ENCODE measurements at regions not wholly inside any gene's neighbourhood (a gene's known extent, or its start where the extent isn't known, plus 50 kb on each side); places are given as distances from the start of the nearest gene placed in this dataset.

- TF ChIP-seq CTCF (IDR thresholded peaks at IDR 0.05) (no peak), POLR2A (IDR thresholded peaks at IDR 0.05) (no peak)
Measured at GRCh38 chr7:41153268-41153667, 549.6 kb downstream of the INHBA start.
